Loucy (cell line): ENCODE measurements at regions not wholly inside any gene's neighbourhood (a gene's known extent, or its start where the extent isn't known, plus 50 kb on each side); places are given as distances from the start of the nearest gene placed in this dataset.

Experiments
- CTCF ChIP-seq: fragments of 200-600 bp; sonication (generic); conservative IDR thresholded peaks from 2 replicates; pipeline ENCODE4 v1.5.1; 2014; ENCODE audit warnings: mild to moderate bottlenecking, antibody characterized with exemption, low read length
- EZH2phosphoT487 ChIP-seq: fragments of 200-600 bp; IDR thresholded peaks from 2 replicates; pipeline ENCODE4 v1.6.1; 2018; ENCODE audit warnings: antibody characterized with exemption, mild to moderate bottlenecking, moderate library complexity, borderline replicate concordance

- TF ChIP-seq CTCF (no peak), EZH2phosphoT487 (no peak)
Measured at GRCh38 chr13:88436974-88437373, 765.8 kb downstream of the SLITRK5 start.
